SK-N-SH treated with all-trans-retinoic acid at 6 μM for 48 hours (cell line): ENCODE measurements at regions not wholly inside any gene's neighbourhood (a gene's known extent, or its start where the extent isn't known, plus 50 kb on each side); places are given as distances from the start of the nearest gene placed in this dataset.

Experiments used
- ATAC-seq: fragments of 200-7000 bp; cut with Tn5 transposase; 3 replicates; pipeline ENCODE4 v1.9.1; 2020; ENCODE audit warnings: mild to moderate bottlenecking, moderate library complexity
- CSDC2 ChIP-seq: fragments of 250-450 bp; sonication (Bioruptor Pico); IDR thresholded peaks from 2 replicates; pipeline ENCODE4 v1.5.0; 2020; ENCODE audit warnings: mild to moderate bottlenecking, moderate library complexity
- ESRRG ChIP-seq: fragments of 250-450 bp; sonication (Bioruptor Pico); IDR thresholded peaks from 2 replicates; pipeline ENCODE4 v1.6.1; 2021; ENCODE audit warnings: mild to moderate bottlenecking
- PPARA ChIP-seq: fragments of 250-450 bp; sonication (Bioruptor Pico); IDR thresholded peaks from 2 replicates; pipeline ENCODE4 v1.5.0; 2020; ENCODE audit warnings: mild to moderate bottlenecking, borderline replicate concordance
- SNAI2 ChIP-seq: fragments of 250-450 bp; sonication (Bioruptor Pico); IDR thresholded peaks from 2 replicates; pipeline ENCODE4 v1.5.0; 2020; ENCODE audit warnings: mild to moderate bottlenecking, moderate library complexity
- TCF4 ChIP-seq: fragments of 250-450 bp; sonication (Bioruptor Pico); IDR thresholded peaks from 2 replicates; pipeline ENCODE4 v1.8.0; 2021; ENCODE audit warnings: mild to moderate bottlenecking, moderate library complexity, borderline replicate concordance
- TOX ChIP-seq: fragments of 250-450 bp; sonication (Bioruptor Pico); IDR thresholded peaks from 2 replicates; pipeline ENCODE4 v1.8.0; 2021; ENCODE audit warnings: mild to moderate bottlenecking, moderate library complexity, borderline replicate concordance
- ZC3H10 ChIP-seq: fragments of 250-450 bp; sonication (Bioruptor Pico); IDR thresholded peaks from 2 replicates; pipeline ENCODE4 v1.5.1; 2021; ENCODE audit warnings: mild to moderate bottlenecking, moderate library complexity
- ZFP3 ChIP-seq: fragments of 250-450 bp; sonication (Bioruptor Pico); IDR thresholded peaks from 2 replicates; pipeline ENCODE4 v1.5.0; 2020; ENCODE audit warnings: mild to moderate bottlenecking, moderate library complexity
- ZFP30 ChIP-seq: fragments of 450-650 bp; formaldehyde crosslinking; IDR thresholded peaks from 2 replicates; pipeline ENCODE4 v1.5.0; 2022; ENCODE audit warnings: mild to moderate bottlenecking, moderate library complexity
- ZNF565 ChIP-seq: fragments of 450-650 bp; formaldehyde crosslinking; conservative IDR thresholded peaks from 2 replicates; pipeline ENCODE4 v1.5.0; 2020; ENCODE audit warnings: low read depth, mild to moderate bottlenecking, moderate library complexity
- ZNF70 ChIP-seq: fragments of 450-650 bp; formaldehyde crosslinking; IDR thresholded peaks from 2 replicates; pipeline ENCODE4 v1.5.0; 2020; ENCODE audit warnings: mild to moderate bottlenecking, moderate library complexity
- ZNF8 ChIP-seq: fragments of 450-650 bp; formaldehyde crosslinking; IDR thresholded peaks from 2 replicates; pipeline ENCODE4 v1.5.0; 2020; ENCODE audit warnings: mild to moderate bottlenecking, moderate library complexity
- TF ChIP-seq, protein P1 (sequence below): fragments of 250-450 bp; sonication (Bioruptor Pico); IDR thresholded peaks from 2 replicates; pipeline ENCODE4 v1.8.0; 2020; ENCODE audit warnings: mild to moderate bottlenecking, moderate library complexity, borderline replicate concordance
- TF ChIP-seq, protein P2 (sequence below): fragments of 250-450 bp; sonication (Bioruptor Pico); IDR thresholded peaks from 2 replicates; pipeline ENCODE4 v1.5.0; 2020; ENCODE audit warnings: mild to moderate bottlenecking, moderate library complexity
- TF ChIP-seq, protein P3 (sequence below): fragments of 250-450 bp; sonication (Bioruptor Pico); IDR thresholded peaks from 2 replicates; pipeline ENCODE4 v1.8.0; 2021; ENCODE audit warnings: low read depth, mild to moderate bottlenecking, moderate library complexity, borderline replicate concordance
- TF ChIP-seq, protein P4 (sequence below): fragments of 250-450 bp; sonication (Bioruptor Pico); IDR thresholded peaks from 2 replicates; pipeline ENCODE4 v1.5.1; 2020; ENCODE audit warnings: low read depth, mild to moderate bottlenecking, moderate library complexity
- TF ChIP-seq, protein P5 (sequence below): fragments of 250-450 bp; sonication (Bioruptor Pico); IDR thresholded peaks from 2 replicates; pipeline ENCODE4 v1.5.1; 2021; ENCODE audit warnings: mild to moderate bottlenecking, moderate library complexity

DNA sequence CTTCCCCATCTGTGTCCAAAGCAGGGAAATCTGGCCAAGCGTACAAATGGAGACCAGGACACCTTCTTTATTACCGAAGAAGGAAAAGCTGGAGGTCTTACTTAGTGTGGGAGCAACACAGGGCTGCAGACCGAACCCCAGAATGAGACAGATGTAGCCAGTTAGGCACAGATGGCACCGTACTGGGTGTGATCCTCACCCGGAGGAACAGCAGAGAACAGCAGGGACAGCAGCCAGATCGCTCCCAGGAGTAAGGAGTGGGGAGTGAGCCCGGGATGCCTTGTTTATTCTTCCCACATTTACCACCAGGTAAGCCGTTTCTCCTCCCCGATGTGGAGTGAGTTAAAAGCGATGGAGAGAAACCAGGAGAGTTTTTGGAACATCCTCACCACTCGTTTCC, 150.7 kb upstream of the SPRED2 start:
- TF ChIP-seq ZC3H10 (CRISPR knock-in tag): no peak
- no peak for TF ChIP-seq TCF4 (CRISPR knock-in tag)
- no peak for TF ChIP-seq CSDC2 (CRISPR knock-in tag)
- TF ChIP-seq, protein P1, sequence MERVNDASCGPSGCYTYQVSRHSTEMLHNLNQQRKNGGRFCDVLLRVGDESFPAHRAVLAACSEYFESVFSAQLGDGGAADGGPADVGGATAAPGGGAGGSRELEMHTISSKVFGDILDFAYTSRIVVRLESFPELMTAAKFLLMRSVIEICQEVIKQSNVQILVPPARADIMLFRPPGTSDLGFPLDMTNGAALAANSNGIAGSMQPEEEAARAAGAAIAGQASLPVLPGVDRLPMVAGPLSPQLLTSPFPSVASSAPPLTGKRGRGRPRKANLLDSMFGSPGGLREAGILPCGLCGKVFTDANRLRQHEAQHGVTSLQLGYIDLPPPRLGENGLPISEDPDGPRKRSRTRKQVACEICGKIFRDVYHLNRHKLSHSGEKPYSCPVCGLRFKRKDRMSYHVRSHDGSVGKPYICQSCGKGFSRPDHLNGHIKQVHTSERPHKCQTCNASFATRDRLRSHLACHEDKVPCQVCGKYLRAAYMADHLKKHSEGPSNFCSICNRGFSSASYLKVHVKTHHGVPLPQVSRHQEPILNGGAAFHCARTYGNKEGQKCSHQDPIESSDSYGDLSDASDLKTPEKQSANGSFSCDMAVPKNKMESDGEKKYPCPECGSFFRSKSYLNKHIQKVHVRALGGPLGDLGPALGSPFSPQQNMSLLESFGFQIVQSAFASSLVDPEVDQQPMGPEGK: no peak
- no peak for TF ChIP-seq ZFP3
- no peak for TF ChIP-seq ZNF8
- TF ChIP-seq ESRRG (CRISPR knock-in tag): no peak
- TF ChIP-seq, protein P2, sequence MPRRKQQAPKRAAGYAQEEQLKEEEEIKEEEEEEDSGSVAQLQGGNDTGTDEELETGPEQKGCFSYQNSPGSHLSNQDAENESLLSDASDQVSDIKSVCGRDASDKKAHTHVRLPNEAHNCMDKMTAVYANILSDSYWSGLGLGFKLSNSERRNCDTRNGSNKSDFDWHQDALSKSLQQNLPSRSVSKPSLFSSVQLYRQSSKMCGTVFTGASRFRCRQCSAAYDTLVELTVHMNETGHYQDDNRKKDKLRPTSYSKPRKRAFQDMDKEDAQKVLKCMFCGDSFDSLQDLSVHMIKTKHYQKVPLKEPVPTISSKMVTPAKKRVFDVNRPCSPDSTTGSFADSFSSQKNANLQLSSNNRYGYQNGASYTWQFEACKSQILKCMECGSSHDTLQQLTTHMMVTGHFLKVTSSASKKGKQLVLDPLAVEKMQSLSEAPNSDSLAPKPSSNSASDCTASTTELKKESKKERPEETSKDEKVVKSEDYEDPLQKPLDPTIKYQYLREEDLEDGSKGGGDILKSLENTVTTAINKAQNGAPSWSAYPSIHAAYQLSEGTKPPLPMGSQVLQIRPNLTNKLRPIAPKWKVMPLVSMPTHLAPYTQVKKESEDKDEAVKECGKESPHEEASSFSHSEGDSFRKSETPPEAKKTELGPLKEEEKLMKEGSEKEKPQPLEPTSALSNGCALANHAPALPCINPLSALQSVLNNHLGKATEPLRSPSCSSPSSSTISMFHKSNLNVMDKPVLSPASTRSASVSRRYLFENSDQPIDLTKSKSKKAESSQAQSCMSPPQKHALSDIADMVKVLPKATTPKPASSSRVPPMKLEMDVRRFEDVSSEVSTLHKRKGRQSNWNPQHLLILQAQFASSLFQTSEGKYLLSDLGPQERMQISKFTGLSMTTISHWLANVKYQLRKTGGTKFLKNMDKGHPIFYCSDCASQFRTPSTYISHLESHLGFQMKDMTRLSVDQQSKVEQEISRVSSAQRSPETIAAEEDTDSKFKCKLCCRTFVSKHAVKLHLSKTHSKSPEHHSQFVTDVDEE (CRISPR knock-in tag): no peak
- TF ChIP-seq, all 23 proteins: peak for 0

DNA sequence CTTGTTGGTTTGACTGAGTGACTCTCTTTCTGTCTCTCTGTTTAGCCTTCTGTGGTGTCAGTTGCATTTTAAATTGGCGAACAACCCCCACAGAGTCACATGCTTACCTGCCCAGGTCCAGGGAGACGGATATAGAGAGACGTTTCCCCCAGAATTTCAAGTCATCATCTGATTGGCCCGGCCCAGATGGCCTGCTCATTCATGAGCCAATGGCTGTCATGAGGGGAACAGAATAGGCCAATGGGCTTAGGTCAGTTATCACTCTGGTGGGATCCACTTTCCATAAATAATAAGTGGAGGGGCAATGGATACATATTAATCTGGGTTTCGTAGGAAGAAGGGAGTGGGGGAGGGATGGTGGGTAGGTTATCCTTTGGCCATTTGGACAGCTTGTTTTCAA, 150.0 kb upstream of the SPRED2 start:
- TF ChIP-seq ZNF70 (no peak), SNAI2 (CRISPR knock-in tag) (no peak), TOX (CRISPR knock-in tag) (no peak), ZFP30 (no peak), TCF4 (CRISPR knock-in tag) (no peak), ZFP3 (no peak), ESRRG (CRISPR knock-in tag) (no peak), ZNF565 (CRISPR knock-in tag) (no peak)
- TF ChIP-seq, protein P3, sequence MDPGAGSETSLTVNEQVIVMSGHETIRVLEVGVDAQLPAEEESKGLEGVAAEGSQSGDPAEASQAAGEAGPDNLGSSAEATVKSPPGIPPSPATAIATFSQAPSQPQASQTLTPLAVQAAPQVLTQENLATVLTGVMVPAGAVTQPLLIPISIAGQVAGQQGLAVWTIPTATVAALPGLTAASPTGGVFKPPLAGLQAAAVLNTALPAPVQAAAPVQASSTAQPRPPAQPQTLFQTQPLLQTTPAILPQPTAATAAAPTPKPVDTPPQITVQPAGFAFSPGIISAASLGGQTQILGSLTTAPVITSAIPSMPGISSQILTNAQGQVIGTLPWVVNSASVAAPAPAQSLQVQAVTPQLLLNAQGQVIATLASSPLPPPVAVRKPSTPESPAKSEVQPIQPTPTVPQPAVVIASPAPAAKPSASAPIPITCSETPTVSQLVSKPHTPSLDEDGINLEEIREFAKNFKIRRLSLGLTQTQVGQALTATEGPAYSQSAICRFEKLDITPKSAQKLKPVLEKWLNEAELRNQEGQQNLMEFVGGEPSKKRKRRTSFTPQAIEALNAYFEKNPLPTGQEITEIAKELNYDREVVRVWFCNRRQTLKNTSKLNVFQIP (CRISPR knock-in tag): no peak
- TF ChIP-seq, protein P2 (CRISPR knock-in tag): no peak
- TF ChIP-seq, protein P4, sequence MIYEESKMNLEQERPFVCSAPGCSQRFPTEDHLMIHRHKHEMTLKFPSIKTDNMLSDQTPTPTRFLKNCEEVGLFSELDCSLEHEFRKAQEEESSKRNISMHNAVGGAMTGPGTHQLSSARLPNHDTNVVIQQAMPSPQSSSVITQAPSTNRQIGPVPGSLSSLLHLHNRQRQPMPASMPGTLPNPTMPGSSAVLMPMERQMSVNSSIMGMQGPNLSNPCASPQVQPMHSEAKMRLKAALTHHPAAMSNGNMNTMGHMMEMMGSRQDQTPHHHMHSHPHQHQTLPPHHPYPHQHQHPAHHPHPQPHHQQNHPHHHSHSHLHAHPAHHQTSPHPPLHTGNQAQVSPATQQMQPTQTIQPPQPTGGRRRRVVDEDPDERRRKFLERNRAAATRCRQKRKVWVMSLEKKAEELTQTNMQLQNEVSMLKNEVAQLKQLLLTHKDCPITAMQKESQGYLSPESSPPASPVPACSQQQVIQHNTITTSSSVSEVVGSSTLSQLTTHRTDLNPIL (CRISPR knock-in tag): no peak
- TF ChIP-seq, protein P1: no peak
- no peak for ATAC-seq

More for the DNA sequence above, 150.7 kb upstream of the SPRED2 start:
- ATAC-seq: 0 out of 3 replicates have a peak, but pooled peaks have one; percentile 32

DNA sequence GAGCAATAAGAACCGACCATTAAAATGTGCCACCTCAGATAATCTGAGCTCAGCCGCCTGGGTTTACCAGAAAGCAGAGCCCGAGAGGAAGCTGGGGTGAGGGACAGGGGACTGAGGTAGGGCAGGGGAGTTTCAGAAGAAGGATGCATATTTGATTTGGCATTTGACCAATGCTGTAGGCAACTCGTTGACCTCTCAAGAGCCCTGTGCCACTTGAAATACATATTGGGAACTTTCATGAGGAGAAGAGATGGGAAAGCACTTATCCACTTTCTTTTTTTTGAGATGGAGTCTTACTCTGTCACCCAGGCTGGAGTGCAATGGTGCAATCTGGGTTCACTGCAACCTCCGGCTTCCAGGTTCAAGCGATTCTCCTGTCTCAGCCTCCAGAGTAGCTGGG, 148.4 kb upstream of the SPRED2 start:
- ATAC-seq: no peak
- TF ChIP-seq, protein P3 (CRISPR knock-in tag): no peak
- TF ChIP-seq ZNF565 (CRISPR knock-in tag) (no peak), ZNF8 (no peak), ZNF70 (no peak), TOX (CRISPR knock-in tag) (no peak), PPARA (CRISPR knock-in tag) (no peak)
- TF ChIP-seq, protein P5, sequence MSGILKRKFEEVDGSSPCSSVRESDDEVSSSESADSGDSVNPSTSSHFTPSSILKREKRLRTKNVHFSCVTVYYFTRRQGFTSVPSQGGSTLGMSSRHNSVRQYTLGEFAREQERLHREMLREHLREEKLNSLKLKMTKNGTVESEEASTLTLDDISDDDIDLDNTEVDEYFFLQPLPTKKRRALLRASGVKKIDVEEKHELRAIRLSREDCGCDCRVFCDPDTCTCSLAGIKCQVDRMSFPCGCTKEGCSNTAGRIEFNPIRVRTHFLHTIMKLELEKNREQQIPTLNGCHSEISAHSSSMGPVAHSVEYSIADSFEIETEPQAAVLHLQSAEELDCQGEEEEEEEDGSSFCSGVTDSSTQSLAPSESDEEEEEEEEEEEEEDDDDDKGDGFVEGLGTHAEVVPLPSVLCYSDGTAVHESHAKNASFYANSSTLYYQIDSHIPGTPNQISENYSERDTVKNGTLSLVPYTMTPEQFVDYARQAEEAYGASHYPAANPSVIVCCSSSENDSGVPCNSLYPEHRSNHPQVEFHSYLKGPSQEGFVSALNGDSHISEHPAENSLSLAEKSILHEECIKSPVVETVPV: no peak
- TF ChIP-seq, protein P2 (CRISPR knock-in tag): no peak
